Central memory CD8-positive, alpha-beta T cell (primary cell): ENCODE measurements at regions not wholly inside any gene's neighbourhood (a gene's known extent, or its start where the extent isn't known, plus 50 kb on each side); places are given as distances from the start of the nearest gene placed in this dataset.

Experiments
- ATAC-seq: fragments of 150-1000 bp; cut with Tn5 transposase; replicated peaks from 2 replicates; pipeline ENCODE4 v1.10.0; 2022; ENCODE audit warnings: mild to moderate bottlenecking, moderate FRiP score, moderate number of reproducible peaks; ENCODE audit not compliant: poor library complexity, severe bottlenecking; ENCODE audit errors: extremely low read depth
- DNase-seq, 2 donors: peaks; one replicate each; pipeline ENCODE4 v3.0.0; 2021; ENCODE audit warnings: low spot score in 2 of 2
- H3K27ac Mint-ChIP-seq: one replicate; pipeline ENCODE4 v1.8.0; 2022; ENCODE audit warnings: low read depth, mild to moderate bottlenecking, moderate library complexity, mixed read lengths
- H3K27me3 Mint-ChIP-seq: one replicate; pipeline ENCODE4 v1.8.0; 2022; ENCODE audit warnings: mixed read lengths
- H3K36me3 Mint-ChIP-seq: one replicate; pipeline ENCODE4 v1.8.0; 2022; ENCODE audit warnings: mild to moderate bottlenecking, moderate library complexity, mixed read lengths; ENCODE audit not compliant: insufficient read depth
- H3K4me1 Mint-ChIP-seq: one replicate; pipeline ENCODE4 v1.8.0; 2022; ENCODE audit warnings: mixed read lengths
- H3K4me3 Mint-ChIP-seq: one replicate; pipeline ENCODE4 v1.8.0; 2022; ENCODE audit warnings: mild to moderate bottlenecking, moderate library complexity, mixed read lengths
- H3K9me3 Mint-ChIP-seq: one replicate; pipeline ENCODE4 v1.8.0; 2022; ENCODE audit warnings: mixed read lengths

DNA sequence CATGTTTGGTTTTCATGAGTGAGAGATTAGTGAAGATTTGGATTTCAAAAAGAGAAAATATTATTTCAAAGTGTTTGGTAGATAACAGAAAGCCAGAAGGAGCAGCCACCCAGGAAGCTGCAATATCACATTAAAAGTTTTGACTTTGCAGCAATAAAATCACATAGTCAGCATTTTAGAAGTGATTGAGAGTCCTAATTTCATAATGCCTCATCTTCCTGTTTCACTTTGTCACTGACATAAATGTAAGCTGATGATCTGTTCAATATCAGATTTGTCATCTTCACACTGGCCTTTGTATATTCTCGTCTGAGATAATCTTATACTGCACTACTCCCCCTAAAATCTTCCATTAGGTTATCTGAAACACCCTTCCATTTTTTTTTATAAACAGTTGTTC lies 690.5 kb downstream of the ADCYAP1 start:
- Mint-ChIP-seq H3K9me3 (no peaks in the 10 kb centered on the region), H3K4me1 (no peaks in the 10 kb centered on the region), H3K36me3 (no peaks in the 10 kb centered on the region), H3K4me3 (no peak overlapping the region), H3K27me3 (no peaks in the 10 kb centered on the region), H3K27ac (no peak overlapping the region)
- no peak for DNase-seq
- ATAC-seq, result no peak

DNA sequence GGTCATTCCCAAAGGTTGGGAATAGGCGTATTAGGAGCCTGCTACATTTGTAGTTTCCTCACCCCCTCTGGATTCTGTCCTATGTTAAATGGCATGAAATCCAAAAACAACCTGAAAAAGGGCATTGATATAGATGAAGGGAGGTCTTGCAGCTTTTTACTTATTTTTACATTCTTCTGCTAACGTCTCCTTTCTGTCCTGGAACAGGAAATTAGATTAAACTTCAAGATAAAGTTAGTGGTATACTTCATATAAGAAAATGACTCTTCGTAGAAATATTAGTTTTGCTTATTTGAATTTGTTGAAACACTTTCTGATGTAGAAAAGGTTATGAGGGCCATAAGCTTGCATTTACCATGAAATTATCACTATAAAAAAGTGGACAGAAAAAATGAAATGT lies 694.5 kb downstream of the ADCYAP1 start:
- Mint-ChIP-seq H3K27me3 (no peaks in the 10 kb centered on the region), H3K9me3 (peaks cover 17% of the 10 kb centered on the region)
- no peak for ATAC-seq

DNA sequence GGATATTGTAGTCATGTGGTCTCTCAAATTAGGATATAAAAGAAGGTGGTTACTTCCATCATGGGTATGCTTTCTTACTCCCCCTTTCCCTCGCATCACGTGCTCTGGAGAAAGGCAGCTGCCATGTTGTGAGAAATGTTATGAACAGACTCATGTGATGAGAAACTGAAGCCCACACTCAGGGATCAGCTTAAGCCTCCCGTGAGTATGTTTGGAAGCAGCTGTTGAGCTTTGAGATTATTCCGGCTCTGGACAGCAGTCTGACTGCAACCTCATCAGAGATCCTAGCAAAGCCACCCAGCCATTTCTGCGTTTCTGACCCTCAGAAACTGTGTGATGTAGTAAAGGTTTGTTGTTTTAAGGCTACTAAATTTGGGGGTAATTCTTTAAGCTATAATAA lies 700.1 kb downstream of the ADCYAP1 start:
- no peak for DNase-seq
- peaks cover 22% of the 10 kb centered on the region for H3K9me3 Mint-ChIP-seq
- H3K36me3 Mint-ChIP-seq, result no peaks in the 10 kb centered on the region
- H3K4me3 Mint-ChIP-seq, result no peak overlapping the region
- ATAC-seq, result no peak
- no peaks in the 10 kb centered on the region for H3K27me3 Mint-ChIP-seq
- H3K4me1 Mint-ChIP-seq, result no peaks in the 10 kb centered on the region
- H3K27ac Mint-ChIP-seq, result no peak overlapping the region

More for the DNA sequence above, 694.5 kb downstream of the ADCYAP1 start:
- no peak for DNase-seq
- Mint-ChIP-seq H3K4me3 (no peak overlapping the region), H3K27ac (no peak overlapping the region), H3K4me1 (no peaks in the 10 kb centered on the region), H3K36me3 (no peaks in the 10 kb centered on the region)

DNA sequence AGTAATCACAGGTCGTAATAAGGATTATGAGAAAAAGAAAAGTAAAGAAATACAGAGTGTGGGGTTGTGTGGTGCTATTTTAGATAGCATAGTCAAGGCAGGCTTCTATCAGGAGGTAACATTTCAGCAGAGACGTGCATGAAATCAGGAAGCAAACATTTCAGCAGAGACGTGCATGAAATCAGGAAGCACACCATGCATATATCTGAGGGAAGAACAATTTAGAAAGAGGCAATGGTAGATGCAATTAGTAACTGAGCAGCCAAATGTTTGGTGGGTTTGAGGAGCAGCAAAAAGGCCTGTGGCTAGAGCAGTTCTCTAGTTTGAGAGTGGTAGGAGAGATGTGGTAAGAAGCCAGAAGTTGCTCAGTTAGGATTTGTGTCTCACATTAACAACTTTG lies 713.7 kb downstream of the ADCYAP1 start:
- Mint-ChIP-seq H3K36me3 (no peaks in the 10 kb centered on the region), H3K9me3 (no peaks in the 10 kb centered on the region), H3K4me3 (no peak overlapping the region), H3K4me1 (no peaks in the 10 kb centered on the region), H3K27me3 (no peaks in the 10 kb centered on the region), H3K27ac (no peak overlapping the region)
- DNase-seq (no peak), ATAC-seq (no peak)

DNA sequence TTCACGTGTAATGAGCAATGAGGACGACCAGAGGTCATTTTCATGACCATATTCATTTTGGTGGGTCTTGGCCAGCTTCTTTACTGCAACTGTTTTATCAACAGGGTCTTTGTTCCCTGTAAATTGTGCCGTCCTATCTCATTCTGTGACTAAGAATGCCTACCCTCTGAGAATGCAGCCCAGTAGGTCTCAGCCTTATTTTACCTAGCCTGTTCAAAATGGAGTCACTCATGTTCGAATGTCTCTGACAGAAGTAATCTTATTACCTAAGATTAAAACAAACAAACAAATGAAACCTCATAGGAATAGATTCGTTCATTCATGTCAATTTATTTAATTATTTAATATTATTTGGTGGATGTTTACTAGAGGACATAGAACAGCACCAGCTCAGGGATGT lies 714.8 kb downstream of the ADCYAP1 start:
- Mint-ChIP-seq H3K4me3 (no peak overlapping the region), H3K27me3 (no peaks in the 10 kb centered on the region), H3K27ac (no peak overlapping the region), H3K4me1 (no peaks in the 10 kb centered on the region), H3K36me3 (no peaks in the 10 kb centered on the region), H3K9me3 (no peaks in the 10 kb centered on the region)
- DNase-seq, result no peak
- ATAC-seq, result no peak

DNA sequence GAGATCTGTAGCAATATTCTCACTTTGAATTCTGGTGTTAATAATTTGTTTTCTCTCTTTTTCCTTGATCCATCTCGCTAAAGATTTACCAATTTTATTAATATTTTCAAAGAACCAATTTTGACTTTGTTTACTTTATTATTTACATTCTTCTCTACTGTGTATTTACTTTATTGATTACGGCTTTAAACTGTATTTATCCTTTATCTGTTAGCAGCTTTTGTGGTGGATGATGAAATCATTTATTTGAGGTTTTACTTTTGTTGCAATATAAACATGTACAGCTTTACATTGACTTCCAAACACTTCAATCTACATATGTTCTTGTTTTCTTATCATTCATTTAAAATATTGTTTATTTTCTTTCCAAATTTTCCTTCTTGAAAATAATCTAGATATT lies 719.9 kb downstream of the ADCYAP1 start:
- Mint-ChIP-seq H3K9me3 (no peaks in the 10 kb centered on the region), H3K4me3 (no peak overlapping the region), H3K4me1 (no peaks in the 10 kb centered on the region), H3K27me3 (no peaks in the 10 kb centered on the region), H3K36me3 (no peaks in the 10 kb centered on the region), H3K27ac (no peak overlapping the region)
- no peak for ATAC-seq
- no peak for DNase-seq

DNA sequence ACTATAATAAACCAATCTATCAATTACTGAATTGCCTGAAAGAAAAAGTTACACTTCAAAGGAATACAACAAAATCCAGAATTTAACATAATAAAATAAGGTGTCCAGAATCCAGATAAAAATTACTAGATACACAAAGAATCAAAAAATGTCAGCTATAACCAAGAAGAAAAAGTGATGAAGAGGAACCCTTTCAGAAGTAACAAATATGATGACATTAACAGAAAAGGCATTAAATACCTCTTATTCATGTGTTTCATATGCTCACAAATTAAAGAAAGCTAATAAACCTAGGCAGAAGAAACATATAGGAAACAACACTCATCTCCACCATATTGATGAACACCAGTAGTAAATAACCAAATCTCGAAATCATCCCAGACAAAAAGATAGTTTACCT lies 722.8 kb downstream of the ADCYAP1 start:
- no peak for ATAC-seq

DNA sequence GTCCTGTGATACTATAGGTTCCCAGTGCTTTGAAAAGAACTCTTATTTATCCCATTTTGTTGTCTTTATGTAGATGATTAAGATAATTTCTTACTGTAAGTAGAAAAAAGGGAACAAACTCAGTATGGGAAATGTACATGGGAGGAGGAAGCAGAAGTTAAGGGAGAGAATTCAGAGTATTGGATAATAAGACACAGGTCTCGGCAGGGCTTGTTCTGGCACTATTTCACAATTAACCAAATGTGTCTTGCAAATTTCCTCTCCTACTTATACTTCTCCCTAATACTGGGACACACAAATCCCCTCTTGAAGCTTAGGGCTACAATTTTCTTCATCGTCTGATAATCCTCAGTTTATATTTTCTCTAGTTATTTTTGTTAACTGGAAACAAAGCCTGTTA lies 744.0 kb downstream of the ADCYAP1 start:
- no peaks in the 10 kb centered on the region for H3K4me1 Mint-ChIP-seq
- H3K27ac Mint-ChIP-seq, result no peak overlapping the region
- no peaks in the 10 kb centered on the region for H3K27me3 Mint-ChIP-seq
- H3K4me3 Mint-ChIP-seq, result no peak overlapping the region
- H3K36me3 Mint-ChIP-seq, result no peaks in the 10 kb centered on the region
- DNase-seq (no peak), ATAC-seq (no peak)
- peaks cover 13% of the 10 kb centered on the region for H3K9me3 Mint-ChIP-seq

More for the DNA sequence above, 722.8 kb downstream of the ADCYAP1 start:
- no peaks in the 10 kb centered on the region for H3K36me3 Mint-ChIP-seq
- no peaks in the 10 kb centered on the region for H3K27me3 Mint-ChIP-seq
- no peak overlapping the region for H3K4me3 Mint-ChIP-seq
- H3K27ac Mint-ChIP-seq, result no peak overlapping the region
- peaks cover 11% of the 10 kb centered on the region for H3K9me3 Mint-ChIP-seq
- DNase-seq, result no peak
- H3K4me1 Mint-ChIP-seq, result no peaks in the 10 kb centered on the region

DNA sequence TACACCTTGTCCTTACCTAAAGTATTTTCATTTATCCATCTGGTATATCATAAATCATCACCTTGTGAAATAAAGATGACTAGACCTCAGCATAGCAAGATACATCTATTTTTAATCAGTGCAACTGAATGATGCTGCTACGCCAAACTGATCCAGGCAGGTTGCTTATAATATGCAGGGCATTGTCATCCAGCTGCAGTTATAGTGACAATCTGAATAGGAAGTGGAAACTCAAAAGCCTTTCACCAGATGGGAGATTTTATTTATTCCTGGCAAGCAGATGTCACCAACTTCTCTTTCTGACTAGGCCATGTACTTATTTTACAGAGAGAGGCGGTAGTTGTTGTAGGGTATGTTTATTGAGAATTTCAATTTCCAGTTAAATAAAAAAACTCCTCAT lies 747.3 kb downstream of the ADCYAP1 start:
- no peak overlapping the region for H3K4me3 Mint-ChIP-seq
- no peaks in the 10 kb centered on the region for H3K36me3 Mint-ChIP-seq
- ATAC-seq, result no peak
- no peaks in the 10 kb centered on the region for H3K27me3 Mint-ChIP-seq
- no peak overlapping the region for H3K27ac Mint-ChIP-seq
- peaks cover 6% of the 10 kb centered on the region for H3K9me3 Mint-ChIP-seq
- H3K4me1 Mint-ChIP-seq, result no peaks in the 10 kb centered on the region
- no peak for DNase-seq

DNA sequence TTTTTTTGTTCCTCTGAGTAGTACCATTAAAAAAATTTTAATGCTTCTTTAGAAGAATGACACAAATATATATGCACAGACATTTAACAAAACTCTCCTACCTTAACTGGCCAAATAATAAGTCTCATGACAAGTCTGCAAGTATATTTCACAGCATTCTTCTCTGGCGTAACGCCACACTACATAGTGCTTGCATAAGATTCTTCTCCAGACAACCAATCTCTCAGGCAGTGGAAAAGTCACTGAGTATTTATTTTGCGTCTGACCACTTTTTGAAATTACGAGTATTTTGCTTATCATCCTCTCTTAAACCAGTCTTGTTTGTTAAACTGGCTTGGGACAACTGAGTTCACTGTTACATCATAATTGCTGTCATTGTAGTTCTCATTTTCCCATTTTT lies 749.2 kb downstream of the ADCYAP1 start:
- ATAC-seq (no peak), DNase-seq (no peak)
- Mint-ChIP-seq H3K27ac (no peak overlapping the region), H3K4me3 (no peak overlapping the region), H3K4me1 (no peaks in the 10 kb centered on the region), H3K36me3 (no peaks in the 10 kb centered on the region), H3K27me3 (no peaks in the 10 kb centered on the region), H3K9me3 (peaks cover 7% of the 10 kb centered on the region)

DNA sequence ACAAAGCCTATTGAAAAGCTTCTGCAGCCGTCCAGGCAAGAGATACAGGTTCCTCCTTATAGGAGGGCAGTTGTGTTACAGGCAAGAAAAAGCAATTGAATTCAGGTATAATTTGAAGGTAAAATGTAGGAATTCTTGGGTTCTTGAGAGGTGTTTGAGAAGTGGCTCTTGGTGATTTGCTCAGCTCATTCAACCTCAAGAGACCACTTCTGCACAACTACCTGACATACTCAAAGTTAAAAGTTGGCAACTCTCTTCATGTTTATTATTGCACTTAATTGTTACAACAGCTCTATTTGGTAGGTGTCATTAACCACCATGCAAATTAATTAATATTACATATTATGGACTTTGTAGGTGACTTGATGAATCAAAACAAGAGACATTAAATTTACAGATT lies 753.2 kb downstream of the ADCYAP1 start:
- Mint-ChIP-seq H3K4me3 (no peak overlapping the region), H3K9me3 (peaks cover 17% of the 10 kb centered on the region), H3K36me3 (no peaks in the 10 kb centered on the region), H3K27ac (no peak overlapping the region), H3K27me3 (no peaks in the 10 kb centered on the region), H3K4me1 (no peaks in the 10 kb centered on the region)
- no peak for DNase-seq
- no peak for ATAC-seq

DNA sequence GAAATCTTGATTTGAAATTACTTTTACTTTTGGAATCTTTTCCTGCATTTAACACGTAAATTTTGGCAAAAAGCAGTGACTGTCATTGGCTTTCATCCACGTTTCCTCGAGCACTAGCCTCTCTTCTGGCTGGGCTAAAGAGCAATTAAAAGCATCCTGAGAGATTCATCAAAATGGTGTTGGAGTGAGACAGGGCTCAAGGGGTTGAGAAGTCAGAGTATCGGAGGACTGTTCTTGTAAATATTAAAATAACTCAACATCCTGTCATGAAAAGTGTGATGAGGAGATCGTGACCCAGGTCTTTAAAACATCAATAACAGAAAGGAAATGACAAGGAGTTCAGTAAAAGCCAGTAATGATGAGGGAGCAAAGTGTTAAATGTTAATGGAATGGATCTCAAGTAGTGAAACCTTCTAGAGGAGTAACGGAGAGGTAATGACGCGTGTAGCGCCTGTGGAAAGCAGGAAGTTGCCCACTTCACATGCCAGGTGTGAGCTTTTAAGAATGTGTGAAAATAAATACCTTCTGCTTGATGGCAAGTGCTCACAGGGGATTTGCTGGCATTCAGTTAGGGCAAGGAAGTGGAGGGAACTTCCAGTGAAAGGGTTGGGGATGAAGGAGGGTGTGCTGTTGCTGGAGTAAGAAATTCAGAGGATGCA lies 754.4 kb downstream of the ADCYAP1 start:
- no peaks in the 10 kb centered on the region for H3K4me1 Mint-ChIP-seq
- no peak for DNase-seq
- no peaks in the 10 kb centered on the region for H3K36me3 Mint-ChIP-seq
- ATAC-seq, result no peak
- H3K4me3 Mint-ChIP-seq, result no peak overlapping the region
- H3K27me3 Mint-ChIP-seq, result no peaks in the 10 kb centered on the region
- peaks cover 12% of the 10 kb centered on the region for H3K9me3 Mint-ChIP-seq
- no peak overlapping the region for H3K27ac Mint-ChIP-seq

DNA sequence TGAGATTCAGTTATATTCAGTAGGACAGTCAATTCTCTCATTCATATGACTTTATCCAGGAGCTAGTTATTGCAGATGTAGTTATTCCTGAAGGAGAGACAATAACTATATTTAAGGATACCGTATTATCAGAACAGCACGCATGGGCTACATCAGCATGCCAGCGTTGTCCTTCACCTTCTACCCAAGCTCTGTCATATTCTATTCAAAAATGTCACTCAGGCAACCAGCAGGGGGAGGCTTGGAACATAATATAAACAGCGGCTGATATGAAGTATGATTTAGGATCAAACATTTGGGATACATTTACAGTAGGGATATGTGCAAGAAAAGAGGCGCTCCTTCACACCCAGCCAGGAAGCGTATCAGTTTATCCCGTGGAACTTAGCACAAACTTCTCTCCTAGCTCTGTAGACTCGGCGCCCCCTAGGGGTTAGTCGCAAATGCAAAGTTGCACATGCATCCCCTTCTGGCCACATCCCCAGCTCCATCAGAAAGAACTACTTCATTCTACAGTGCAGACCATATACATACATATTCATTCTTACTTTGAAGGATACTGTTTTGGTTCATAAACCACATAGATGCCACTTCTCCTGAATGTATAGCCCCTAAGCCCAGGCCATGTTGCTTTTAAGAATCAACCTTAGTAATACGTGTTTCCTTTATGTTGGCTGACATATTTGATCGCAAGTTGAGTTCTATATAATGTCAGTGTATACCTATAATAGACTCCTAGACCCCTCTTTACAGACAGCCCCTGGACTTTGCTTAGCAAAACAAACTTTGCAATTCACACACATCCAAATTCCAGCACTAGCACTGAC lies 759.4 kb downstream of the ADCYAP1 start:
- no peak overlapping the region for H3K27ac Mint-ChIP-seq
- DNase-seq, result no peak
- peaks cover 18% of the 10 kb centered on the region for H3K9me3 Mint-ChIP-seq
- H3K36me3 Mint-ChIP-seq, result no peaks in the 10 kb centered on the region
- no peaks in the 10 kb centered on the region for H3K27me3 Mint-ChIP-seq
- no peak overlapping the region for H3K4me3 Mint-ChIP-seq
- ATAC-seq, result no peak
- no peaks in the 10 kb centered on the region for H3K4me1 Mint-ChIP-seq
